Glomerular visceral epithelial cell (primary cell): ENCODE measurements at regions not wholly inside any gene's neighbourhood (a gene's known extent, or its start where the extent isn't known, plus 50 kb on each side); places are given as distances from the start of the nearest gene placed in this dataset.

Source experiments
- DNase-seq: peaks from one replicate; pipeline ENCODE4 v3.0.0-alpha.2; 2016; ENCODE audit errors: extremely low spot score

GRCh38 chr13:29926098-29926476, 75.7 kb upstream of the UBL3 start:
- DNase-seq = no peak

DNA sequence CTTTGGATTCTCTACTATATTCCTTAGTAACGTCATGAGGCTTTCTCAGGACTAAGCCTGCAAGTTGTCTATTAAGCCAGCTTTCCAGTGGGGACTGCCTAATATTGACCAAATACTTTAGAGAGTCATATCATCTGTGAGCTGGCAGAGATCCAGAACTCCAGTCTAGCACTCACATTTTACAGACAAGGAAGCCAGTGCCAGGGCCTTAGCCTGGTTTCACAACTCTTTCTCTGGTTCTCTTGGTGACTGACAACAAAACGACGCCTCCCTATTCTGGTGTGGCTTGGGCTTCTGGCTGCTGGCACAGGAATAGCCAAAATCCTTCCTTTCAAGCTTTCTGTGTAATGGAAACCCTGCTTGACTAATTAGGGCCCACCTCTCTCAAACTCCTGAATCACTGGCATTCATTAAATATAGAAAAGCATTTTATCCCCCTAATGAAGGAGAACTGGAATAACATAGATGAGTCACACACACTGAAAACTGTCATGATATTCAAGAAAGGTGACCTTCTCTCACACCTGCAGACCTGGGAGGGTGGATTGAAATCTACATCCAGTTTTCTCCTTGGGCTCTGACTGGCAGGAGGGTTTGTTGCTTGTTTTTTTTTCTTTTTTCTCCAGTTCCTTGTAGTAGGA, 75.2 kb upstream of the UBL3 start:
- DNase-seq = peak; percentile 86

DNA sequence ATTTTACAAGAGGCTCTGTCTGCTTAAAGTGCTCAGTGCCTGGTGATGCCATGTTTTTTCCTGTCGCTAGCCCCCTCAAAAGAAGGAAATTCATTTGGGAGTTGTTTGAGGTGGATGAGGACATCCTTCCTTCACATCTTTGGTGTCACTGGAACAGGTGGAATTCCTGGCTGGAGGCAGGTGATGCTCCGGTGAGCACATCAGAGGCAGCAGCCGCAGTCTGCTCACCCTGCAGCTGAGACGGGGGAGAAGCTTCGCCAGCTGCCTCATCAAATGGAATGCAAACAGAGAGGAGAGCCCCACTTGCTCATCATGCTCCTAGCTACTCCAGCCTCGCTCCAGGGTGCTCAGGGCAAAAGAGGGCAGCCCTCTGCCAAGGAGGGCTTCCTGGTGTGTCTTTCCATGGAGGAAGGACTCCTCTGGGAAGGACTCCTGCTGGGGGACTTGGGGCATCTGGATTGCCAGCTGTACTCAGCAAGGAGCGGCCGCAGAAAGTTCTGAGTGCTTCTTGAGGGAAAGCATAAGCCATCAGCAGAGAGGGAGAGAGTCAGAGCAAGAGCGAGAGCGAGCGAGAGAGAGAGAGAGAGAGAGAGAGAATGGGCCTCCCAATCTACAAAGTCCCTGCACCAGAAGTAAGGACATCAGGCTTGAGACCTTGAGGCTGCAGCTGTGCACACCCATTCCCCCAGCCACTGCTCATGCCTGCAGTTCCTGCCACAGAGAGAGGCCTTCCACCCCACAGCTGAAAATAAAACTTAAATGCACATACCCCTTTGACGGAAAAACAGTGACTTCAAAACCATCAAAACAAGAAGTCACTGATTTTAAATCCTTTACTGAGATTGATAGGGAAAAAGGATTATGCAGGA, 74.3 kb upstream of the UBL3 start:
- DNase-seq = peak; percentile 86

DNA sequence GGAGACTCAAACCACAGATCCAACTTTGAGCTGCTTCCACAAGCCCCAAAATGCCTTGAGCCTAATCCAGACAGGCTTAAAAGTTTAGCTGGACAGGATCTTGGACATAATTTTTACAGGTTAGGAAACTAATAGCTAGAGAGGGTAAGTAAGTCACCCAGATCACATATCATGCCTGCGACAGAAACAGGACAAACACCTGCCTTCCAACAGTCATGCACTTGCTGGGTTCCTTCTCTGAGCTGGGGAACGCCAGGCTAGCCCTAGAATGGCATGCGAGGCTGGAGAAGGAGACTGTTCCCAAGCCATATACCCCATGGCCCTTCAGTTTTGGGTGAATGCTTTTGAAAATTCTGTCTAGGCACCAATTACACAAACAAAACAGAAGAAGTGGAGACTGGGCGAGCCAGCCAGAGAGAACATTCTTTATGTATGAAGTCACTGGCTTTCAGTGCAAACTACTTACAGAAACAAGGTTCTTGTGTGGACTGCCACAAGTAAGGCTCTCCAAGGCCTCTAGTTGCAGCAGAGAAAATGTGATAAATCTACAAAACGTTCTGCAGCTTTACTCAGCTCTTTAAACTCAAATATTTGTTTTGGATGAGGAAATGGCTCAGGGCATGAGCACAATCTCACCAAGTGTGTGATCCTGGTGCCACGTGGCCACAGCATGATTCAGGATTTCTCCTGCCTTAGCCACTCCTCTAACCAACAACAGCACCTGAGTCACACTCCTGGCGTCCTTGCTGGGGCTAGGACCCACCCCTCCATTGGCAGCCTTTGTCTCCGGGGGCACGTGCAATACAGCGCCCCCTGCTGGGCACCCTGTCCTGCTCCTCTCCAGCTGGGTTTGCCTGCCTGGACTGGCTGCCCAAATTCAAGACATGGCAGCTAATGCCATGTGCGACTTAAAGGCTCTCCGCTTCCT, 73.4 kb upstream of the UBL3 start:
- DNase-seq = peak; percentile 95

- peak; percentile 32 for DNase-seq
Observed at GRCh38 chr13:29922896-29923295, 72.5 kb upstream of the UBL3 start.

GRCh38 chr13:29922281-29922821, 71.9 kb upstream of the UBL3 start:
- DNase-seq = no peak

DNA sequence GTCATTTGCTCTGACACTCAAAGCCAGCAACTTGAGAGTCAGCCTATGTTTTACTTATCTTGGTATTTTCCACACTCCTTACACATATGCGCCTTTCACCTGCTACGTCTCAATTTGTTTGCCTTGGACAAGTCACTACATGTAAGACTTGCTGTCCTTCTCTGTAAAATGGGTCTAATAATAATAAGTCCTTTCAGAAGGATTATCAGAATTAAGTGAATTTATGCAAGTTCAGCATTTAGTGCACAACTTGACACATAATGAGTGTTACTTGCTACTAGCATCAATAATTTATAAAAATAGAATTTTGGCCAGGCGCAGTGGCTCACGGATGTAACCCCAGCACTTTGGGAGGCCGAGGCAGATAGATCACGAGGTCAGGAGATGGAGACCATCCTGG, 71.1 kb upstream of the UBL3 start:
- DNase-seq = no peak

DNA sequence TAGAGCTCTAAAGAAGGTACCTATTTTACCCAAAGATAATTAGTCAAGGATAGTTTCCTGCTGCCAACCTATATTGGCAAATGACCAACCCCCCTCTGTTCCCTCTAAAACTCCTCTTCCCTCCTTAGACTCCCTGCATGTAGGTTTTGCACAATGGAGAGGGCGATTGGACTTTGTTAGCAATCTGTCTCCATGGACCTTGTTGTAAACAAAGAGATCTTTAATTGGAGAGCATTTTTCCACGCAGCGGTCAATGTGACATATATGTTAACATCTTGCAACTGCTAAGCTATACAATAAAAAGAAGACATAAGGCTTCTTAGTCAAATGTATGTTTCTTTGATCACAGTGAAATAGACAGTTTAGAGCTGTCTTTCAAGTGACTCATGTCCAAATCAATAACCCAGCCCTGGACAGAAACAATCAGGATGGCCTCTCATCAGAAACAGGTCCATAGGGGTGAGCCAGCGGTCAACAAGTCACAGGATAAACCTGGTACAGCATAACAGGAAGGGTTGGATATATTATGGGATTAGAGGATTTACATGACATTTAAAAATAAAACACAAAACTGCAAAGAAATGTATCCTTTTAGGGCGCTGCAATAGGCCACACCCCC, 69.7 kb upstream of the UBL3 start:
- no peak for DNase-seq

GRCh38 chr13:29918845-29919244, 68.4 kb upstream of the UBL3 start:
- DNase-seq = peak; percentile 85

- DNase-seq = no peak
Observed at GRCh38 chr13:29917650-29918049, 67.2 kb upstream of the UBL3 start.

GRCh38 chr13:29914581-29914980, 64.2 kb upstream of the UBL3 start:
- no peak for DNase-seq

- no peak for DNase-seq
Observed at GRCh38 chr13:29911781-29912418, 61.5 kb upstream of the UBL3 start.

DNA sequence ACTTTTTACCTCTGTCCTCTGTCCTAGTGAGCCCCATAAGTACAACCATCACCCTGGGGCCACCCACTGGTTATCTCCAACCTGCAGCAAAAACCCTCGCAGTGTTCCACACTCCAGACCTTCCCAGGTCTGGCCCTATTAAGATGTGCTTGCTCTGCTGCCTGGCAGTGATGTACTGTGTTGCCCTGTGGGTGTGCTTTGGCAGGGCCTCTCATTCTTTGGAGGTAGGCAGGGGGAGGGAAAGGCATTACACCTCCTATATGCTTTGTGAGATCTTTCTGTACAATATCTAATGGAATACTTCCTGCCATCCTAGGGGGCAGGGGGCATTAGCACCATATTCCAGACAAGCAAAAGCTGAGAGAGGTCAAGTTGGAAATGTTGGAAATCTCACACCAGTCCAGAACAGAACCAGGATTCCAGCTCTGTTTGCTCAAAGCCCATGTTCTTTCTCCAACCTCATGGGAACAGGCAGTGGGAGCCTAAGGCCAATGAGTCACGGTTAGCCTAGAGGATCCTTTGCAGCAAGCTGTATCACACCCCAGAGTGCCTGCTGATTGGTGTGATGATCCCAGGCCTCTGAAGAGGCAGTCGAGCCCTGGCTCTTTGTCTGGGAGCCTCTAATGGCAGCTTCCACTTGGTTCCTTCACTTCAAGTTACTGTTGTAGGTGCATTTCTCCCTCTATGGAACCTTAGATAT, 59.7 kb upstream of the UBL3 start:
- peak; percentile 28 for DNase-seq

DNA sequence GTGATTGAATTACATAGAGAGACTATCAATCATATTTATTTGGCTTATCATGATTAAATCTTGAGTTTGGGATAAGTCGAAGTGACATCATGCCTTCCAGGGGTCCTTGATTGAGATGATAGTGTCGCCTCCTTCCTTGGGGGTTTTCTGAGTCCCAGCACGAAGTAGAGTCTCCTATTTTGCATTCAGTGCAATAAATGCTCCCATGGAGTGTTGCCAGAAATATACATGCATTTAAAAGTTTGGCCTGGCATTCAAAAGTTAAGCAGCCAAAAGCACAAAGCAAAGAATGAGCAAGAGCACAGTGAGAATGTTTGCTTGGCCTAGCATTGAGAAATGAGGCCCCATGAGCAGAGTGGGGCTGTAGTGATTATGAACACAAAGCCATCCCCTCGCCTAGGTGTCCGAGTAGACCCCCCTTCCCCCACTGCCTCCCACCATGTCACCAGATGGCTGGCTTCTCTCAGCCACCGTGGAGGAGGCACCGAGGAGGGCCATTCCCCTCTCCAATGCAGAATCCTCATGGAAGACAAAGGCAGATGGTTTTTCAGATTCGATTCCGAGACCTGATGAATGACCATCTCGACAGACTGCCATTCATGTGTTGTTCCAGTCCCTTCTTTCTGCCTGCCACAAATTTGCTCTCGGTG, 58.8 kb upstream of the UBL3 start:
- DNase-seq = no peak

- DNase-seq = peak; percentile 30
Observed at GRCh38 chr13:29908416-29909080, 58.1 kb upstream of the UBL3 start.

GRCh38 chr13:29907670-29908069, 57.3 kb upstream of the UBL3 start:
- no peak for DNase-seq

GRCh38 chr13:29906432-29907011, 56.1 kb upstream of the UBL3 start:
- DNase-seq = no peak

- no peak for DNase-seq
Observed at GRCh38 chr13:29905845-29906244, 55.4 kb upstream of the UBL3 start.

GRCh38 chr13:29903996-29904395, 53.6 kb upstream of the UBL3 start:
- no peak for DNase-seq
